A549 (cell line): ENCODE measurements at regions not wholly inside any gene's neighbourhood (a gene's known extent, or its start where the extent isn't known, plus 50 kb on each side); places are given as distances from the start of the nearest gene placed in this dataset.

Experiments used
- EHMT2 ChIP-seq: fragments of 200-600 bp; sonication (generic); IDR thresholded peaks from 2 replicates; pipeline ENCODE4 v1.6.1; 2016; ENCODE audit warnings: antibody characterized with exemption, low read depth, mild to moderate bottlenecking, moderate library complexity
- RNF2 ChIP-seq: fragments of 200-600 bp; sonication (generic); IDR thresholded peaks from 2 replicates; pipeline ENCODE4 v1.6.1; 2016; ENCODE audit warnings: low read depth, mild to moderate bottlenecking, antibody characterized with exemption, moderate library complexity, borderline replicate concordance
- ZFP36 ChIP-seq: fragments of 450-650 bp; IDR thresholded peaks from 2 replicates; pipeline ENCODE4 v1.6.1; 2014; ENCODE audit warnings: borderline replicate concordance; ENCODE audit not compliant: partially characterized antibody
- TF ChIP-seq, protein P1 (sequence below): fragments of >200 bp; sonication (Bioruptor Twin); formaldehyde crosslinking; IDR thresholded peaks from 3 replicates; pipeline ENCODE4 v1.5.1; 2016
- TF ChIP-seq, protein P2 (sequence below): fragments of 150-350 bp; IDR thresholded peaks from 2 replicates; pipeline ENCODE4 v1.6.1; 2014; ENCODE audit warnings: low read depth, mild to moderate bottlenecking, low read length

DNA sequence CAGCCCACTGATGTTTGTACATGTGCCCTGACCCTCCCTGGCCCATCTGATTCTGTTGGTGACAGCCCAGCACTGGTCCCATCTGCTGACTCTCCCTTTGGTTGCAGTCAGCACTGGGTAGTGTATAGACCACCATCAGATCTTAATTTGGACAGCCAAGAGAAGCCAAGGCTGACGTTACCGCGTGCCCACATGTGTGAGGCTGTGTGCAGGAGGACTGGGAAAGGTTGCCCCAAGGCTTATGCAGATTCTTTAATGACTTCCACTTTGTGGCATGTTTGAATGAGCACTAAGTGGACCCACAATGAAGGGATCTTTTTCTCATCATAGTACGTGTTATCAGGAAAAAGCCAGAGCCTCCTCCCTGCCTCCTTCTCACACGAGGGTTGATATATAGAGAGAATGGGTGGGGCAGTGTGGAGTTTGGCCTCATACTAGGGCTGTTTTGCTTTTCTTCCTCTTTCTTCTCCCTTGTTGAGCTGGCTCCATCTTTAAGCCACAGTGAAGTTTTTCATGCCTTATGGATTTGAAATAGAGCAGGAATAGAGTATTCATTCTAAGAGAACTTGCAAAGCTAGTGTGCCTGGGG is 93.5 kb downstream of the NAV1 start:
- TF ChIP-seq, protein P1, sequence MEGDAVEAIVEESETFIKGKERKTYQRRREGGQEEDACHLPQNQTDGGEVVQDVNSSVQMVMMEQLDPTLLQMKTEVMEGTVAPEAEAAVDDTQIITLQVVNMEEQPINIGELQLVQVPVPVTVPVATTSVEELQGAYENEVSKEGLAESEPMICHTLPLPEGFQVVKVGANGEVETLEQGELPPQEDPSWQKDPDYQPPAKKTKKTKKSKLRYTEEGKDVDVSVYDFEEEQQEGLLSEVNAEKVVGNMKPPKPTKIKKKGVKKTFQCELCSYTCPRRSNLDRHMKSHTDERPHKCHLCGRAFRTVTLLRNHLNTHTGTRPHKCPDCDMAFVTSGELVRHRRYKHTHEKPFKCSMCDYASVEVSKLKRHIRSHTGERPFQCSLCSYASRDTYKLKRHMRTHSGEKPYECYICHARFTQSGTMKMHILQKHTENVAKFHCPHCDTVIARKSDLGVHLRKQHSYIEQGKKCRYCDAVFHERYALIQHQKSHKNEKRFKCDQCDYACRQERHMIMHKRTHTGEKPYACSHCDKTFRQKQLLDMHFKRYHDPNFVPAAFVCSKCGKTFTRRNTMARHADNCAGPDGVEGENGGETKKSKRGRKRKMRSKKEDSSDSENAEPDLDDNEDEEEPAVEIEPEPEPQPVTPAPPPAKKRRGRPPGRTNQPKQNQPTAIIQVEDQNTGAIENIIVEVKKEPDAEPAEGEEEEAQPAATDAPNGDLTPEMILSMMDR, result no peak
- TF ChIP-seq ZFP36, result no peak
- no peak for TF ChIP-seq RNF2
- TF ChIP-seq, protein P2, sequence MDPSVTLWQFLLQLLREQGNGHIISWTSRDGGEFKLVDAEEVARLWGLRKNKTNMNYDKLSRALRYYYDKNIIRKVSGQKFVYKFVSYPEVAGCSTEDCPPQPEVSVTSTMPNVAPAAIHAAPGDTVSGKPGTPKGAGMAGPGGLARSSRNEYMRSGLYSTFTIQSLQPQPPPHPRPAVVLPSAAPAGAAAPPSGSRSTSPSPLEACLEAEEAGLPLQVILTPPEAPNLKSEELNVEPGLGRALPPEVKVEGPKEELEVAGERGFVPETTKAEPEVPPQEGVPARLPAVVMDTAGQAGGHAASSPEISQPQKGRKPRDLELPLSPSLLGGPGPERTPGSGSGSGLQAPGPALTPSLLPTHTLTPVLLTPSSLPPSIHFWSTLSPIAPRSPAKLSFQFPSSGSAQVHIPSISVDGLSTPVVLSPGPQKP, result no peak
- TF ChIP-seq EHMT2, result no peak
